ENCODE measurements at regions not wholly inside any gene's neighbourhood (a gene's known extent, or its start where the extent isn't known, plus 50 kb on each side); places are given as distances from the start of the nearest gene placed in this dataset.
"Not testable (repeated sequence)": the region's sequence is repeated elsewhere in the genome, so short reads cannot be mapped to it uniquely, and the experiment has no call there.

GRCh38 chr6:155529814-155530213 lies 74.2 kb upstream of the NOX3 start:
- H3K27me3 Mint-ChIP-seq; H3K36me3 Mint-ChIP-seq; H3K27ac Mint-ChIP-seq; H3K4me3 Mint-ChIP-seq; H3K4me1 Mint-ChIP-seq (ENCODE audit: low read depth); H3K9me3 Mint-ChIP-seq (ENCODE audit: low read depth): not testable (repeated sequence)

GRCh38 chr6:155528982-155529453 lies 73.4 kb upstream of the NOX3 start:
- Mint-ChIP-seq H3K4me1 (ENCODE audit: low read depth) (peaks cover 12% of the 10 kb centered on the region), H3K27me3 (no peaks in the 10 kb centered on the region), H3K36me3 (no peaks in the 10 kb centered on the region), H3K4me3 (no peak overlapping the region), H3K9me3 (ENCODE audit: low read depth) (no peaks in the 10 kb centered on the region), H3K27ac (peak overlapping the region; percentile 66)

- Mint-ChIP-seq H3K9me3 (ENCODE audit: low read depth) (no peaks in the 10 kb centered on the region), H3K36me3 (no peaks in the 10 kb centered on the region), H3K4me3 (no peak overlapping the region), H3K4me1 (ENCODE audit: low read depth) (peaks cover 16% of the 10 kb centered on the region), H3K27me3 (no peaks in the 10 kb centered on the region), H3K27ac (no peak overlapping the region)
Observed at GRCh38 chr6:155528335-155528734, 72.7 kb upstream of the NOX3 start.

GRCh38 chr6:155527443-155527842 lies 71.8 kb upstream of the NOX3 start:
- no peaks in the 10 kb centered on the region for H3K27me3 Mint-ChIP-seq
- H3K36me3 Mint-ChIP-seq = no peaks in the 10 kb centered on the region
- H3K4me1 Mint-ChIP-seq (ENCODE audit: low read depth) = peaks cover 16% of the 10 kb centered on the region
- no peak overlapping the region for H3K27ac Mint-ChIP-seq
- H3K4me3 Mint-ChIP-seq = no peak overlapping the region
- H3K9me3 Mint-ChIP-seq (ENCODE audit: low read depth) = no peaks in the 10 kb centered on the region

DNA sequence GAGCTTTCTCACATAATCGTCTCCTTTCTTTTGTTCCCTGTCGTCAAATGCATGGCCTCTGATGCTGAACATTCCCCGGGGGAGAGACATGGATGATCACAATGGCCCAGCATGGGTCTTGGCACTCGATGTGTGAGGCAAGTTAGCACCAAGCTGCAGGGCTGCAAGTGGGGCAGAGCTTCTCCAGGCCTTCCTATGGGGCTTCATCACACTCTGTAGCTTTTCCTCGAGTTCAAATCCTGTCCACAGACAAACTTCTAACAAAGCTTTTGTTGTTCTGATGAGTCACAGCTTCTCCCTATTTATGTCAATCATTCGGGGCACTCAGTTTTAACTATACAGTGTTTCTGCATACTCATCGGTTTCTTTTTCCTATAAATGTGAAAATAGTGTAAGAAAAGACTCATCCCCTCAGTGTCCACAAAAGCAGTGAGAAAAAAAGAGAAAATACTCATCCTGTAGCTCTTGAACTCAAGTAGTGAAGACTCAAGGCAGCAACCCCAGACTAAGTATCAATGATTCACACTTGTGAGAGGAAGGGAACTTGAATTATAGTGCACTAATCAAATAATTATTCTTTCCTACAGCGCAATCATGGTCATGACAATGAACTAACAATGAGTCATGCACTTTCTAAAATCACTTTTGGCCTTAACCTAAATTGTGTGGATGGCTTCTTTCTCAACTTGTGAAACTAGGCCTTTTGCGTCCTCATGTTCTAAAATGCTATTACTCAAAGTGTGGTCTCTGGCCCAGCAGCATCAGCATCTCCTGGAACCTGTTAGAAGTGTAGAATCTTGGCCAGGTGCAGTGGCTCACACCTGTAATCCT lies 68.4 kb upstream of the NOX3 start:
- no peak overlapping the region for H3K4me3 Mint-ChIP-seq
- H3K27ac Mint-ChIP-seq = peak overlapping the region; percentile 88
- H3K4me1 Mint-ChIP-seq (ENCODE audit: low read depth) = peaks cover 16% of the 10 kb centered on the region
- no peaks in the 10 kb centered on the region for H3K9me3 Mint-ChIP-seq (ENCODE audit: low read depth)
- no peaks in the 10 kb centered on the region for H3K27me3 Mint-ChIP-seq
- no peaks in the 10 kb centered on the region for H3K36me3 Mint-ChIP-seq

DNA sequence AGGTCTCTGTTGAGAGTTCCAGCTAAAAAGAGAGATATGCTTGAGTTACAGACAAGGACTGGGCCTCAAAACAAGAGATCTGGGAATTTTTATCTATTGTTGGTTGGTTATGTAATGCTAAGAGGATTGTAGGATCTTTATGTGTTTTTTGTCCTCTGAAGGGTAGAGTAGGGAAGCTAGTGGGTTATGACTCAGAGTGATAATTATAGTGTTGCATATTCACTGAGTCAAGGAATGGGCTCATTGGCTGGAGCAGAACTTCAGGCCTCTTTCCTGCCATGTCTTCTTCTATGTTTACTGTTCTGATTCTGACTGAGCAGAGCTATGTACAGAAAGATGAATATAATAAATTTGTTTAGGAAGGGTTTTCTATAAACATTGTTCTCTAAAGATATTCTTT lies 66.1 kb upstream of the NOX3 start:
- Mint-ChIP-seq H3K27me3 (no peaks in the 10 kb centered on the region), H3K36me3 (no peaks in the 10 kb centered on the region), H3K4me1 (ENCODE audit: low read depth) (peaks cover 11% of the 10 kb centered on the region)

GRCh38 chr6:155520078-155520477 lies 64.4 kb upstream of the NOX3 start:
- Mint-ChIP-seq H3K4me1 (ENCODE audit: low read depth) (peaks cover 11% of the 10 kb centered on the region), H3K4me3 (no peak overlapping the region), H3K36me3 (no peaks in the 10 kb centered on the region), H3K27me3 (no peaks in the 10 kb centered on the region), H3K9me3 (ENCODE audit: low read depth) (no peaks in the 10 kb centered on the region), H3K27ac (no peak overlapping the region)

More for the DNA sequence above, 66.1 kb upstream of the NOX3 start:
- Mint-ChIP-seq H3K4me3 (no peak overlapping the region), H3K9me3 (ENCODE audit: low read depth) (no peaks in the 10 kb centered on the region), H3K27ac (peak overlapping the region; percentile 38)

DNA sequence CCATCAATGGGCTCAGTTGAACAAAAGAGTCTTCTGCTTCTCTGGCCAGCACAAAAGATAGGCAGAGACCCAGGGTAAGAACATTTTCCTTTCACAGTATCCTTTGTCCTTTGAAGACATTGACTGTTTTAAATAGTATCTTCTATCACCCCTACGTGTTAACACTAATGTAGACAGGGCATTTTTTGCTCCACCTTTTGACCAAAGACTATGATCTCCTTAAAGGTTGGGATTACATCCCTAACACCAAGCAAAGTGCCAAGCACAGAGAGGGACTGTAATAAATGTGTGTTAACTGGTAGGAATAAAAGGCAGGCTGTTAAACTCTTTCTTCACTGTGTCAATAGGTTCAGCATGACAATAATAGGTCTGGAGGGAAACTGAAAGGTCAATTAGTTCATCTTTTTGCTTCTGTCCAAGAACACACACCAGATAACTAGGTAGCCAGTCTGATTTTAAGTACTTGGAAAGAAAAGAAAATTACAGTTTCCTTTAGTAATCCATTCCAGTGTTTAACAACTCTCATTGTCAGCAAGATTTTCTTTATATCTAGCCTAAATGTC lies 63.6 kb upstream of the NOX3 start:
- H3K9me3 Mint-ChIP-seq (ENCODE audit: low read depth) = no peaks in the 10 kb centered on the region
- H3K36me3 Mint-ChIP-seq = no peaks in the 10 kb centered on the region
- no peak overlapping the region for H3K4me3 Mint-ChIP-seq

DNA sequence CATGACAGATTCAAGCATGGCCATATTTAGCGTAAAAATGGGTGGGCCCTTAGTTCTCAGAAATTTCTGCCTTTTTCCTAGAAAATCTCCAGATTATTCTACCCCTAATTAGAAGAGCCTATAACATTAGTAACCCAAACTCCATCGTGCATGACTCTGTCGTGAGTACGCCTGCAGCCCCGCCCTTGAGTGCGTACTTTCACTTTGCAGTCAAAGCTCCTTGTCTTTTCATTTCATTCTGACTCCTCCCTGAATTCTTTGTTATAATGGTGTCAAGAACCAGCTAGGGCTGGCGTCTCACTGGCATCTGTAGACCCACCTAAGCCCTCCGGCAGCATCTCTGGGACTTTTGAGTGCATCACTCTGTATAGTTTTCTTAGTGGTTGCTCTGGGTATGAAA lies 61.7 kb upstream of the NOX3 start:
- no peaks in the 10 kb centered on the region for H3K36me3 Mint-ChIP-seq
- H3K9me3 Mint-ChIP-seq (ENCODE audit: low read depth) = no peaks in the 10 kb centered on the region
- H3K4me3 Mint-ChIP-seq = no peak overlapping the region
- no peak overlapping the region for H3K27ac Mint-ChIP-seq
- no peaks in the 10 kb centered on the region for H3K27me3 Mint-ChIP-seq
- peaks cover 3% of the 10 kb centered on the region for H3K4me1 Mint-ChIP-seq (ENCODE audit: low read depth)

More for the DNA sequence above, 63.6 kb upstream of the NOX3 start:
- peaks cover 9% of the 10 kb centered on the region for H3K4me1 Mint-ChIP-seq (ENCODE audit: low read depth)
- H3K27ac Mint-ChIP-seq = no peak overlapping the region
- no peaks in the 10 kb centered on the region for H3K27me3 Mint-ChIP-seq

DNA sequence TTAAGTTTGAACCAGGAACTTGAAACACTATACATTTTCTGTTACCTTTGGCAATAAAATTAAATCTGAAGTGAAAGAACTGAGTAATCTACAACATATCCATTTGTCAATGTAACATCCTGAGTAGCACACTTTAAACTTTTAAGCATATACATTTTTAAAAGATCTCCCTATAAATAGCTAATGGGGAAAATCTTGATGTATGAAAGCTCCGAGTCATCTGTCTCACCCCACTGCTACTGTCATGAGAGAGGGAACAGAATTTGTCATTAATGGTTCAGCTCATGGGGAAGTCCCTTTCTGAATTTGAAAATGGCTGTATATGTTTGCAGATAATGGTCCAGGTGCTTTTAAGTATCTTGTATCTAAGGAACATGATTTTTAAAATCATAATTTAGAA lies 55.2 kb upstream of the NOX3 start:
- peak overlapping the region; percentile 35 for H3K4me3 Mint-ChIP-seq
- H3K4me1 Mint-ChIP-seq (ENCODE audit: low read depth) = peaks cover 11% of the 10 kb centered on the region
- no peaks in the 10 kb centered on the region for H3K9me3 Mint-ChIP-seq (ENCODE audit: low read depth)
- peak overlapping the region; percentile 83 for H3K27ac Mint-ChIP-seq
- no peaks in the 10 kb centered on the region for H3K27me3 Mint-ChIP-seq
- no peaks in the 10 kb centered on the region for H3K36me3 Mint-ChIP-seq

DNA sequence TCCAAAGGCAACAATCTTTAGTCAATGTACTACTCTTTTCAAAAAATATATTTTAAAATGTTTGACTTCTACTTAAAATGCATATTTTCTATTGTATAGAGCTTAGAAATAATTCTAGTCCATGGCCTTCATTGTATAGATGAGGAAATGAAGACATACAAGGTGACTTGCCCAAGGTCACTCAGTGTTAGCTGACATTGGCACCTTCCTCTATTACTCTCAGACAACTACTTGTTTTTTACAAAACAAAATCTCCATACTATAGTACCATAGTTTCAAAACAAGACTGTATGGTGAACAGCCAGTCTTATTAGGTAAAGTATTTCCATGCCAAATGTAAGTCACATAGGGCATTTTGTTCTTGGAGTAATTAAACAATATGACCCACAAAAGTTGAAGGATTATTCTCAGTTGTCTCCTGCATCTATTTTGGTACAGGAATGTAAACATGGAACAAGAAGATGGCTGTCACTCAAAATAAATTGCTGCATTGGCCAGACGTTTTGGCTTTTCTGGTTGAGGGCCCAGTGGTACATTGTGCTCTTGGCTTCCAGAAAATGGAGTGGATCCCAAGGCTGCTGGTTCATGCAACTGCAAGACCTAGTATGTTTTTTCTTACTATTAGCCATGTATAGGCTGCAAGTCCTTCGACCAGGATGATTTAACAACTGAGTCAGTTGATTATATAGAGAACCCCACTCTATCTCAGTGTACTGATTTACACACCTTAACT lies 54.3 kb upstream of the NOX3 start:
- no peaks in the 10 kb centered on the region for H3K27me3 Mint-ChIP-seq
- no peaks in the 10 kb centered on the region for H3K36me3 Mint-ChIP-seq
- H3K27ac Mint-ChIP-seq = peak overlapping the region; percentile 22
- H3K4me1 Mint-ChIP-seq (ENCODE audit: low read depth) = peaks cover 12% of the 10 kb centered on the region
- H3K9me3 Mint-ChIP-seq (ENCODE audit: low read depth) = no peaks in the 10 kb centered on the region
- H3K4me3 Mint-ChIP-seq = no peak overlapping the region

DNA sequence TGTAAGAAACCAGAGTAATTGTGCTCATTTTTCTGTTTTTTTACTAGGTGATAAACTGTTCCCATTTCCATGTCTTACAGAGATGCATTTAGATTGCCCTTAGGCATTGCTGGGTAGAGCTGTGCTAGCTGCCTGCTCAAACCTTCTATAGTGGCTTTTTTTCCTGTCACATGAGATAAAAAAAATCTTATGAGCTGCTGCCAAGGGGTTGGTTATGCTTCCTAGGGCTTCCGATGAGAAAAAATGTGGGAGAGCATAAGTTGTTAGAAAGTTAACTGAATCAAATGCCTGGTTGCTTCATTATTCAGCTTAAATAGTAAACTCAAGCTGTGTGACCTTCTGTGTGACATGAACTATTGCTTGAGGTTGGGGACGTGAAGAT lies 50.0 kb upstream of the NOX3 start:
- no peaks in the 10 kb centered on the region for H3K27me3 Mint-ChIP-seq
- no peak overlapping the region for H3K4me3 Mint-ChIP-seq
- H3K9me3 Mint-ChIP-seq (ENCODE audit: low read depth) = no peaks in the 10 kb centered on the region
- peaks cover 6% of the 10 kb centered on the region for H3K4me1 Mint-ChIP-seq (ENCODE audit: low read depth)
- no peak overlapping the region for H3K27ac Mint-ChIP-seq
- no peaks in the 10 kb centered on the region for H3K36me3 Mint-ChIP-seq

Measured in activated naive CD8-positive, alpha-beta T cell (primary cell).